ENCODE measurements at regions not wholly inside any gene's neighbourhood (a gene's known extent, or its start where the extent isn't known, plus 50 kb on each side); places are given as distances from the start of the nearest gene placed in this dataset.
A peak's percentile ranks its signal among the peaks of the same experiment; 100 is the strongest.

DNA sequence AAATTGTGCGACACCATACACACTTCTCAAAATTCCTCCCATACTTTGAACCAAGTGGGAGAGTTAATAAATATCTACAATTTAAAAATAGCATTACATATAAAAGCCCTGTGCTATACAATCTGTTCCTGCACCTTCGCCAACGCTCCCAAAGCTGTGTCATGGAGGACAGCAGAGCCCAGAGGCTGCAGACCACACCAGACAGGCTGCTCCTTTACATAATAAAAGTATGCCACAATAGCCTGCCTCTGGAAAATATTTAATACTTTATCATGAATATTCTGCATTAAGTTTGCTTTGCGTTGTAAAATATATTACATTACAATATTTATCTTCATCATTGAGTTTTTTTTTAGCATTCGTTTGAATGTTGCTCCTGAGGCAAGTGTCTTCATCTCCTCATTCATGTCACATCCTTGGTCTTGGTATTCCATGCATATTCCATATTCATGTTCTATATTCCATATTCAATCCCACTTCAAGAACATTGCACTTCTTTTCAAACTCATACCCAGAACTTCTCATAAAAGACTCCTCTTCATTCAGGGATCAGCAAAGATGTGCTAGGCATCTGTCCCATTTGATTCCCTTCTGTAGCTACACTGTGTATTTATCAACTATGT is 663.9 kb downstream of the POM121L12 start:
- no peak for DNase-seq (ENCODE audit: low read depth, low spot score)

GRCh38 chr7:53719122-53719521 is 683.7 kb downstream of the POM121L12 start:
- DNase-seq (ENCODE audit: low read depth, low spot score): no peak

DNA sequence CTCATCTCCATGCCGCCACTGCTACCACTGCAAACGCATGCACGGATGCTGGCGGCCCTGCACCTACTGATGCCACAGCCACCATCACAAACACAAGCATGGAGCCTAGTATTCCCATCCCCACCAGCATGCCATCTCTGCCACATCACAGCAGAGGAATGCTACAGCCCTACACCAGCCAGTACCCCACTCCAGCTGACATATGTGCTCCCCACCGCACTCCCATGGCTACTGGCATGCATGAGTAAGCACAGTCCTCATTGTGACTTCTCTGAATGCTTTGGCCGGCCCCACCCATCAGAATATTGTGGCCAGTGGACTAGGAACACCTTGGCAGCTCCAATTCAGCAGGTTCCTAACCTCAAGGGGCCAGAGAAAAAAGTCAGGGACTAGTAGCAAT is 705.5 kb downstream of the POM121L12 start:
- no peak for DNase-seq (ENCODE audit: low read depth, low spot score)

- DNase-seq (ENCODE audit: low read depth, low spot score): no peak
Observed at GRCh38 chr7:53743697-53744402, 708.4 kb downstream of the POM121L12 start.

GRCh38 chr7:53744403-53744760 is 708.9 kb downstream of the POM121L12 start:
- DNase-seq (ENCODE audit: low read depth, low spot score): no peak

GRCh38 chr7:53756946-53757345 is 721.5 kb downstream of the POM121L12 start:
- DNase-seq (ENCODE audit: low read depth, low spot score): no peak

- DNase-seq (ENCODE audit: low read depth, low spot score): no peak
Observed at GRCh38 chr7:53768186-53768585, 732.8 kb downstream of the POM121L12 start.

GRCh38 chr7:53771701-53772100 is 736.3 kb downstream of the POM121L12 start:
- no peak for DNase-seq (ENCODE audit: low read depth, low spot score)

DNA sequence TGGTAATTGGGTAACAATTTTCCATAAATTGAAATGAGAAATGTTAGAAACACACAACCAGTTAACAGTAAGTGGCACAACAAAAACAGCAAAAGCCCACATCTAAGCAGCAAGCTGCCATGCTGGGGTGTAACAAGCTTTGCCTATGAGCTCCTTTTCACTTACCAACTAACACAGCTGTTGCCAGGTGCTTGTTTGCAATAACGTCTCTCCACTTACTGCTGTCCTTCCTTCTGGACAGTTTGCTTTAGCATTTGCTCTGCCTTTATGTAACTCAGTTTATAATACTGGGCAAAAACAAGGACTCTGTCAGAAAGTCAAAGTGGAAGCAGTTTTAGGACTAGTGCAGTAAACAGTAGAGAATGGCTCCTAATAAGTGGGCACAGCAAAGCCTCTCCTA is 740.9 kb downstream of the POM121L12 start:
- DNase-seq (ENCODE audit: low read depth, low spot score): no peak

GRCh38 chr7:53789741-53790140 is 752.4 kb upstream of the VSTM2A start:
- no peak for DNase-seq (ENCODE audit: low read depth, low spot score)

DNA sequence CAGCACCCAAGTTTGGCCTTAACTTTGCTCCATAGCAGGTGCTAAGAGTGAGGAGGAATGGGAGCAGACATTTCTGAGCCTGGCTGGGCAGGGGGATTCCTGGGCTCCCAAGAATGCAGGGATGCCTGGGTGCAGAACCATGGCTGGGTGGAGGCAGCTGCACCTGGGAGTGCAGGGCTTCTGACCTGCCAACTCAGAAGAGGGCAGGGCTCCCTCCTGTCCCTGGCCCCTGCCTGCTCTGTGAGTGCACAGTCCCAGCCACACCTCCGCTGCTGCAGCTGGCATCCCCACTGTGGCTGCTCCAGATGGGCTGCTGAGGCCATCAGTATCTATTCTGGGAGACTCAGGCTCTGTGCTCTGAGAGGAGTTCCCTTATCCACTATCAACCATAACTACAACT is 747.4 kb upstream of the VSTM2A start:
- no peak for DNase-seq (ENCODE audit: low read depth, low spot score)

GRCh38 chr7:53800746-53801145 is 741.4 kb upstream of the VSTM2A start:
- DNase-seq (ENCODE audit: low read depth, low spot score): peak; percentile 2

- DNase-seq (ENCODE audit: low read depth, low spot score): no peak
Observed at GRCh38 chr7:53806119-53806518, 736.1 kb upstream of the VSTM2A start.

DNA sequence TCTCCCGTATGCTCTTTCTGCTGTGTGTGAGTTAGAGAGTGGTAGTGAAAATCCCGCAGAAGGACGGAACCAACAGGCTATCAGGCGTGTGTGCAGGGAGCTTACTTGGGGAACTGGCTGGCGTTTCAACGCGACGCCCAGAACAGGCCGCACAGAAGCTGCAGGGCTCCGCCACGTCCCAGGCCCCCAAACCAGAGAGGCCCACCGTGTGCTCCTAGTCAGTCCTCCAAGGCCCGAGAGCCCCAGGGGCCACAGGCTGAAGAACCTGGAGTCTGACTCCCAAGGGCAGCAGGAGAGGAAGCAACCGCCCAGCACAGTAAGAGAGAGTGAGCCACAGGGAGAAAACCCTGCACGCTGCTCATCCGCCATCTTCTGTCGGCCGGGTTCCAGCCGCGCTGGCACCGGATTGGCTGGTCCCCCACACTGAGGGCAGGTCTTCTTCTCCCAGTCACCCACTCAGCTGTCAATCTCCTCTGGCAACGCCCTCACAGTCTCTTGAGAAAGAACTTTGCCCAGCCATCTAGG is 730.6 kb upstream of the VSTM2A start:
- DNase-seq (ENCODE audit: low read depth, low spot score): no peak

DNA sequence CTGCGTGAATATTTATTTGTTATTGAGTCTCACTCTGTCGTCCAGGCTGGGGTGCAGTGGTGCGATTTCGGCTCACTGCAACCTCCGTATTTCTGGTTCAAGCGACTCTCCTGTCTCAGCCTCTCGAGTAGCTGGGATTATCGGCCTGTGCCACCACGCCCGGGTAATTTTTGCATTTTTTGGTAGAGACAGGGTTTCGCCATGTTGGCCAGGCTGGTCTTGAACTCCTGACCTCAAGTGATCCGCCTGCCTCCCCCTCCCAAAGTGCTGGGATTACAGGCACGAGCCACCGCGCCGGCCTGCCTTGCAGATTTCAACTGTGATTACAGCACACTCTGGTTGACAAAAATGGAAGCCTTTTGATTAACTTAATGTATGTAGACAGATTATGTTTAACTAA is 730.0 kb upstream of the VSTM2A start:
- DNase-seq (ENCODE audit: low read depth, low spot score): no peak

DNA sequence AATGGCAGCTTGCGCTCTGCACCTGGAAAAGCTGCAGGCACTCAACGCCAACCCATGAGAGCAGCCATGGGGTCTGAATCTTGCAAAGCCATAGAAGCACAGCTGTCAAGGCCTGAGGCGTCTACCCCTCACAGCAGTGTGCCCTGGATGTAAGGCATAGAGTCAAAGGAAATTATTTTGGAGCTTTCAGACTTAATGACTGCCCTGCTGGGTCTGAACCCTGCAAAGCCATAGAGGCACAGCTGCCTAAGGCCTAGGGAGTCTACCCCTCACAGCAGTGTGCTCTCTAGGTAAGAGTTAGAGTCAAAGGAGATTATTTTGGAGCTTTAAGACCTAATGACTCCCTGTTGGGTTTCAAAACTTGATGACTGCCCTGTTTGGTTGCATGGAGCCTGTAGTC is 706.9 kb upstream of the VSTM2A start:
- DNase-seq (ENCODE audit: low read depth, low spot score): no peak

DNA sequence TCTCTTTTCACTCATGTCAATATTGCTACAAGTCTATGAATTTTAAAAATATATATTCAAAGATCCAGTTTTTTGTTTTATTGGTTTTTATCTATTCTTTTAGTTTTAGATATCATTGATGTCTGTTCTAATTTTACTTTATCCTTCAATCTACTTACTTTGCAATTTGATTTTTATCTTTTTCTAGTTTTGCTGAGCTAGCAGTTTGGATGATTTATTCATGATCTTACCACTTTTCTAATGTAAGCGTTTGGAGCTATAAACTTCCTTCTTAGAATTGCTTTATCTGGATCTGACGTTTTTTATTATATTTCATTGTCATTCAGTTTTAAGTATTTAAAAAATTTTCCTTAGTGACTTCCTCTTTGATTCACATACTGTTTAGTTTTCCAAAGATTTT is 664.5 kb upstream of the VSTM2A start:
- no peak for DNase-seq (ENCODE audit: low read depth, low spot score)

DNA sequence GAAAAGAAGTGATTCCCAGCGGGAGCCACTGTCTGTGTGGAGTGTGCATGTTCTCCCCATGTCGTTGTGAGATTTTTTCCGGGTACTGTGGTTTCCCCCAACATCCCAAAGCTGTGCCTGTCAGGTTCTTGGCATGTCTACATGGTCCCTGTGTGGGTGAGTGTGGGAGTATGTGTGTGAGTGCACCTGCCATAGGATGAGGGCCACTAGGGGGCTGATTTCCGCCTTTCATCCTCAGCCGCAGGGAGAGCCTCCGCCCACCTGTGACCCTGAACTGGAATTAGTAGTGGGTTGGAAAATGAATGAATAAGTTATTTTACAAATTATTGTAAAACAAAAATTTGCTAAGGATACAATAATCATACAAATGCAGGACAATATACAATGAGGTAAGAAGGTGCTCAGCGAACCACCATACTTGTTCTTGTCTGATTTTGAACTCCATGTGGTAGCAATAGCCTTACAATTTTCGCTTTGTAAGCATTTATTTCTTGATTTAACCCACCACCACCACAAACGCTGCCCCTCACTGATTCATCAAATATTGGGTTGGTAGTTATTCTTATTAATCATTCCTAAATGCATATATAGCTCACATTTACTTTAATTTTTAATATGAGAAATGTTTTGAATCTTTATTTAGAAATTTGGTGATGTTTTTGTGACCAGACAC is 641.2 kb upstream of the VSTM2A start:
- DNase-seq (ENCODE audit: low read depth, low spot score): no peak

- no peak for DNase-seq (ENCODE audit: low read depth, low spot score)
Observed at GRCh38 chr7:53904355-53904754, 637.8 kb upstream of the VSTM2A start.

DNA sequence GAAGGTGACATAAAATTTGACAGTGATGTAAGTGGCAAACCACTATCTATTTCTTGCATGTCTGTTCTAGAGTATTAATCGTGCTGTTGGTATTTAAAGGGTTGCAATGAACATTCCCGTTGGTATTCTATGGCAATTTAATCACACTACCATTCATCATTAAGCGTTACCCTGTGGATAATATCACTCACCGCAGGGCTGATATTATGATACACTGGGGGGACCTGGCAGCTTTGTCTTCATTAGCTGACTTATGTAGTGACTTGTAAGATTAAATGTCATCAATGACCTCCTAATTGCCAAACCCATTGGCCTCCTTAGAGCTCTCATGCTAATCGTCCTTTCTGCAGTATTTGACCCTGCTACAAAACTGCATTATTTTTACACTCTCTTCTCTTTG is 624.5 kb upstream of the VSTM2A start:
- DNase-seq (ENCODE audit: low read depth, low spot score): no peak

GRCh38 chr7:53920011-53920410 is 622.2 kb upstream of the VSTM2A start:
- no peak for DNase-seq (ENCODE audit: low read depth, low spot score)

- no peak for DNase-seq (ENCODE audit: low read depth, low spot score)
Observed at GRCh38 chr7:53940483-53940882, 601.7 kb upstream of the VSTM2A start.

GRCh38 chr7:53947732-53948131 is 594.4 kb upstream of the VSTM2A start:
- no peak for DNase-seq (ENCODE audit: low read depth, low spot score)
